B cell (primary cell): ENCODE measurements at regions not wholly inside any gene's neighbourhood (a gene's known extent, or its start where the extent isn't known, plus 50 kb on each side); places are given as distances from the start of the nearest gene placed in this dataset.

Source experiments
- ATAC-seq: fragments of 200-7000 bp; cut with Tn5 transposase; one replicate; pipeline ENCODE4 v1.10.0; 2021; ENCODE audit warnings: low read depth, mild to moderate bottlenecking, moderate number of reproducible peaks, moderate library complexity
- CTCF ChIA-PET: fragments of 350-600 bp; sonication (Branson Sonifier 250); formaldehyde crosslinking; loops from one replicate; lab custom pipeline; 2021; ENCODE audit warnings: antibody characterized with exemption, inconsistent platforms; lab: Charles Lee
- POLR2A ChIA-PET: fragments of 350-600 bp; sonication (Branson Sonifier 250); formaldehyde crosslinking; loops from one replicate; lab custom pipeline; 2021; ENCODE audit warnings: antibody characterized with exemption; lab: Charles Lee
- DNase-seq: peaks from one replicate; pipeline ENCODE4 v3.0.0; 2013
- H2AFZ ChIP-seq: 2 replicates; pipeline ENCODE4 v1.6.1; 2012; ENCODE audit warnings: mild to moderate bottlenecking, low read depth, low read length; ENCODE audit not compliant: insufficient read depth, poor library complexity, severe bottlenecking
- H3K27ac ChIP-seq, 2 donors: 1 replicate in 1 of 2; 2 replicates in 1 of 2; pipeline ENCODE4 v1.5.1; 2012 to 2013; ENCODE audit warnings: low read length in 2 of 2, mild to moderate bottlenecking in 2 of 2, moderate library complexity in 1 of 2
- H3K27me3 ChIP-seq, 4 experiments: fragments of 200-600 bp in 1 of 4; sonication (generic) in 1 of 4; replicated peaks in 1 of 4; 1 replicate in 2 of 4; 2 replicates in 2 of 4; pipeline versions ENCODE4 v1.6.1 to v1.7.0; 2013 to 2016; ENCODE audit warnings: low read length in 3 of 4, mild to moderate bottlenecking in 2 of 4, mixed read lengths in 1 of 4, moderate library complexity in 1 of 4; ENCODE audit not compliant: insufficient read depth in 4 of 4, control insufficient read depth in 3 of 4; ENCODE audit errors: control extremely low read depth in 1 of 4
- H3K36me3 ChIP-seq, 2 experiments: replicated peaks in 1 of 2; 1 replicate in 1 of 2; 2 replicates in 1 of 2; pipeline versions ENCODE4 v1.6.1 to v1.7.1; 2013; ENCODE audit warnings: low read length in 1 of 2; ENCODE audit not compliant: insufficient read depth in 2 of 2, control insufficient read depth in 1 of 2; ENCODE audit errors: control extremely low read depth in 1 of 2, extremely low read depth in 1 of 2
- H3K4me1 ChIP-seq, 2 donors: fragments of 200-600 bp in 1 of 2; sonication (generic) in 1 of 2; 1 replicate in 1 of 2; 2 replicates in 1 of 2; pipeline versions ENCODE4 v1.5.1 to v1.6.1; 2013 to 2017; ENCODE audit warnings: low read length in 2 of 2; ENCODE audit not compliant: control insufficient read depth in 2 of 2, insufficient read depth in 2 of 2
- H3K4me2 ChIP-seq: replicated peaks from 2 replicates; pipeline ENCODE3; 2012; ENCODE audit warnings: mild to moderate bottlenecking, low read depth, low read length; ENCODE audit not compliant: poor library complexity, severe bottlenecking
- H3K4me3 ChIP-seq, 5 experiments: fragments of 200-600 bp in 1 of 5; sonication (generic) in 1 of 5; 1 replicate in 3 of 5; 2 replicates in 2 of 5; pipeline versions ENCODE4 v1.5.1 to v1.7.0; 2011 to 2016; ENCODE audit warnings: low read length in 4 of 5, mild to moderate bottlenecking in 4 of 5, low read depth in 2 of 5, control low read depth in 1 of 5, moderate library complexity in 1 of 5; ENCODE audit not compliant: insufficient read depth in 1 of 5; ENCODE audit errors: control extremely low read depth in 1 of 5, extremely low read depth in 1 of 5
- H3K79me2 ChIP-seq: fragments of 200-600 bp; sonication (generic); one replicate; pipeline ENCODE4 v1.6.0; 2016; ENCODE audit warnings: low read length; ENCODE audit not compliant: control insufficient read depth, insufficient read depth
- H3K9ac ChIP-seq: fragments of 200-600 bp; sonication (generic); 2 replicates; pipeline ENCODE4 v1.6.1; 2017; ENCODE audit warnings: mild to moderate bottlenecking, low read length, moderate library complexity
- H3K9me3 ChIP-seq, 3 donors: one replicate each; pipeline versions ENCODE4 v1.6.1 to v1.7.1; 2013; ENCODE audit warnings: low read length in 2 of 3; ENCODE audit not compliant: control insufficient read depth in 2 of 3, insufficient read depth in 1 of 3; ENCODE audit errors: control extremely low read depth in 1 of 3
- H4K20me1 ChIP-seq: 2 replicates; pipeline ENCODE4 v1.6.0; 2012; ENCODE audit warnings: mild to moderate bottlenecking, low read length; ENCODE audit not compliant: insufficient read depth, control insufficient read depth, poor library complexity, severe bottlenecking
- H3K27ac Mint-ChIP-seq: one replicate; pipeline ENCODE4 v1.8.0; 2021; ENCODE audit warnings: mixed read lengths
- H3K27me3 Mint-ChIP-seq: one replicate; pipeline ENCODE4 v1.8.0; 2021; ENCODE audit warnings: mixed read lengths
- H3K4me1 Mint-ChIP-seq: one replicate; pipeline ENCODE4 v1.8.0; 2021; ENCODE audit warnings: mixed read lengths
- H3K4me3 Mint-ChIP-seq: one replicate; pipeline ENCODE4 v1.8.0; 2021; ENCODE audit warnings: mixed read lengths
- H3K9me3 Mint-ChIP-seq: one replicate; pipeline ENCODE4 v1.8.0; 2022; ENCODE audit warnings: mixed read lengths; ENCODE audit not compliant: insufficient read depth
- CTCF ChIP-seq: fragments of 200-600 bp; IDR thresholded peaks from one replicate; pipeline ENCODE4 v1.8.0; 2022; ENCODE audit warnings: antibody characterized with exemption, mild to moderate bottlenecking
- EZH2 ChIP-seq: IDR thresholded peaks from 2 replicates; pipeline ENCODE4 v1.6.1; 2012; ENCODE audit warnings: borderline replicate concordance, low read depth, mild to moderate bottlenecking, moderate library complexity, low read length; ENCODE audit not compliant: insufficient read depth, poor library complexity, severe bottlenecking
- WGBS: methylation state at CpG from one replicate; pipeline ENCODE4 v1.1.5; 2013; ENCODE audit warnings: missing lambda C conversion rate; ENCODE audit not compliant: insufficient coverage; 5-methylcytosine and 5-hydroxymethylcytosine counted together
- intact Hi-C: fragments of 100-400 bp; cut with micrococcal nuclease; formaldehyde crosslinking; loops from one replicate; pipeline ENCODE4 v1.10.0; 2022

- no peak for TF ChIP-seq EZH2
- TF ChIP-seq CTCF = no peak
- Histone ChIP-seq H3K9ac (no peak overlapping the region), H3K4me3 (no peak overlapping the region), H3K36me3 (no peaks in the 10 kb centered on the region), H3K9me3 (no peaks in the 10 kb centered on the region), H3K4me1 (no peaks in the 10 kb centered on the region), H3K27ac (no peak overlapping the region), H2AFZ (no peak overlapping the region), H3K4me2 (no peak overlapping the region), H3K27me3 (no peaks in the 10 kb centered on the region), H3K79me2 (no peaks in the 10 kb centered on the region), H4K20me1 (no peaks in the 10 kb centered on the region)
- ChIA-PET POLR2A (no interaction called here), CTCF (no interaction called here)
- H3K27me3 Mint-ChIP-seq = peaks cover 4% of the 10 kb centered on the region
- ATAC-seq = no peak
- WGBS = no CpG with 5 or more reads among the region's 2 CpGs
- H3K4me1 Mint-ChIP-seq = no peaks in the 10 kb centered on the region
- no peak overlapping the region for H3K27ac Mint-ChIP-seq
- DNase-seq = no peak
- H3K4me3 Mint-ChIP-seq = no peak overlapping the region
- no peaks in the 10 kb centered on the region for H3K9me3 Mint-ChIP-seq
- intact Hi-C loops = no loop called here
Observed at GRCh38 chr2:15863089-15863488, 77.3 kb upstream of the MYCN start.

- H3K4me3 Mint-ChIP-seq = no peak overlapping the region
- Histone ChIP-seq H3K4me3 (no peak overlapping the region), H3K4me2 (no peak overlapping the region), H4K20me1 (no peaks in the 10 kb centered on the region), H3K79me2 (no peaks in the 10 kb centered on the region), H3K4me1 (no peaks in the 10 kb centered on the region), H2AFZ (no peak overlapping the region), H3K9me3 (no peaks in the 10 kb centered on the region), H3K9ac (no peak overlapping the region), H3K27me3 (no peaks in the 10 kb centered on the region), H3K27ac (no peak overlapping the region), H3K36me3 (no peaks in the 10 kb centered on the region)
- TF ChIP-seq CTCF = no peak
- TF ChIP-seq EZH2 = no peak
- no peaks in the 10 kb centered on the region for H3K4me1 Mint-ChIP-seq
- DNase-seq = no peak
- POLR2A ChIA-PET = no interaction called here
- CTCF ChIA-PET = no interaction called here
- 100% methylated on average over 1 of the region's 5 CpGs for WGBS
- no peaks in the 10 kb centered on the region for H3K9me3 Mint-ChIP-seq
- H3K27me3 Mint-ChIP-seq = peaks cover 4% of the 10 kb centered on the region
- no peak for ATAC-seq
- intact Hi-C loops = no loop called here
- no peak overlapping the region for H3K27ac Mint-ChIP-seq
Observed at GRCh38 chr2:15863494-15864175, 76.7 kb upstream of the MYCN start.
